Transverse colon (tissue), 4 donors: ENCODE measurements at regions not wholly inside any gene's neighbourhood (a gene's known extent, or its start where the extent isn't known, plus 50 kb on each side); places are given as distances from the start of the nearest gene placed in this dataset.

Source experiments
- POLR2A ChIP-seq: fragments of 450-650 bp; IDR thresholded peaks from one replicate; pipeline ENCODE4 v1.6.1; 2016; ENCODE audit warnings: antibody characterized with exemption, mild to moderate bottlenecking, moderate library complexity
- POLR2AphosphoS5 ChIP-seq, 3 donors: sonication (generic); formaldehyde crosslinking; IDR thresholded peaks; one replicate each; pipeline ENCODE4 v1.6.1; 2016; ENCODE audit warnings: antibody characterized with exemption in 3 of 3
- TF ChIP-seq, protein P1 (sequence below), 5 experiments: fragments of 200-600 bp in 3 of 5; fragments of 450-650 bp in 2 of 5; sonication (generic) in 3 of 5; IDR thresholded peaks; 1 replicate in 2 of 5; 2 replicates in 3 of 5; pipeline ENCODE4 v1.5.1; 2016 to 2017; ENCODE audit warnings: antibody characterized with exemption in 5 of 5, inconsistent platforms in 3 of 5, mild to moderate bottlenecking in 2 of 5, moderate library complexity in 1 of 5

- TF ChIP-seq, protein P1, sequence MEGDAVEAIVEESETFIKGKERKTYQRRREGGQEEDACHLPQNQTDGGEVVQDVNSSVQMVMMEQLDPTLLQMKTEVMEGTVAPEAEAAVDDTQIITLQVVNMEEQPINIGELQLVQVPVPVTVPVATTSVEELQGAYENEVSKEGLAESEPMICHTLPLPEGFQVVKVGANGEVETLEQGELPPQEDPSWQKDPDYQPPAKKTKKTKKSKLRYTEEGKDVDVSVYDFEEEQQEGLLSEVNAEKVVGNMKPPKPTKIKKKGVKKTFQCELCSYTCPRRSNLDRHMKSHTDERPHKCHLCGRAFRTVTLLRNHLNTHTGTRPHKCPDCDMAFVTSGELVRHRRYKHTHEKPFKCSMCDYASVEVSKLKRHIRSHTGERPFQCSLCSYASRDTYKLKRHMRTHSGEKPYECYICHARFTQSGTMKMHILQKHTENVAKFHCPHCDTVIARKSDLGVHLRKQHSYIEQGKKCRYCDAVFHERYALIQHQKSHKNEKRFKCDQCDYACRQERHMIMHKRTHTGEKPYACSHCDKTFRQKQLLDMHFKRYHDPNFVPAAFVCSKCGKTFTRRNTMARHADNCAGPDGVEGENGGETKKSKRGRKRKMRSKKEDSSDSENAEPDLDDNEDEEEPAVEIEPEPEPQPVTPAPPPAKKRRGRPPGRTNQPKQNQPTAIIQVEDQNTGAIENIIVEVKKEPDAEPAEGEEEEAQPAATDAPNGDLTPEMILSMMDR (IDR thresholded peaks at IDR 0.05) = no peak
- TF ChIP-seq POLR2A = no peak
- no peak for TF ChIP-seq POLR2AphosphoS5 (IDR thresholded peaks at IDR 0.05)
These were observed 151.4 kb upstream of the EEA1 start for GRCh38 chr12:93080452-93080851.
